Liver (tissue), 8 donors: ENCODE measurements at regions not wholly inside any gene's neighbourhood (a gene's known extent, or its start where the extent isn't known, plus 50 kb on each side); places are given as distances from the start of the nearest gene placed in this dataset.

ENCODE experiments used
- DNase-seq: peaks from one replicate; pipeline ENCODE4 v3.0.0-alpha.2; 2017; ENCODE audit warnings: low spot score
- H3K27ac ChIP-seq, 2 donors: one replicate each; pipeline ENCODE4 v1.7.0; 2013; ENCODE audit warnings: inconsistent platforms in 2 of 2, low read length in 2 of 2, control low read depth in 1 of 2, low read depth in 1 of 2, mild to moderate bottlenecking in 1 of 2
- H3K27me3 ChIP-seq, 4 donors: one replicate each; pipeline versions ENCODE4 v1.6.1 to v1.7.0; 2013; ENCODE audit warnings: low read length in 3 of 4, inconsistent platforms in 1 of 4, mild to moderate bottlenecking in 1 of 4, moderate library complexity in 1 of 4; ENCODE audit not compliant: control insufficient read depth in 4 of 4, insufficient read depth in 4 of 4
- H3K36me3 ChIP-seq, 4 donors: one replicate each; pipeline versions ENCODE4 v1.6.1 to v1.7.0; 2013; ENCODE audit warnings: low read length in 3 of 4, mild to moderate bottlenecking in 3 of 4, low read depth in 1 of 4, moderate library complexity in 1 of 4; ENCODE audit not compliant: control insufficient read depth in 4 of 4, insufficient read depth in 3 of 4
- H3K4me1 ChIP-seq, 4 donors: one replicate each; pipeline versions ENCODE4 v1.6.1 to v1.7.0; 2013; ENCODE audit warnings: low read length in 3 of 4, mild to moderate bottlenecking in 3 of 4, moderate library complexity in 1 of 4; ENCODE audit not compliant: control insufficient read depth in 4 of 4, insufficient read depth in 4 of 4
- H3K4me3 ChIP-seq, 3 donors: one replicate each; pipeline versions ENCODE4 v1.6.1 to v1.7.0; 2013; ENCODE audit warnings: low read length in 3 of 3, control low read depth in 1 of 3, low read depth in 1 of 3, mild to moderate bottlenecking in 1 of 3
- H3K9ac ChIP-seq, 2 donors: one replicate each; pipeline ENCODE4 v1.7.0; 2013; ENCODE audit warnings: low read length in 2 of 2, mild to moderate bottlenecking in 2 of 2, moderate library complexity in 2 of 2, control low read depth in 1 of 2, low read depth in 1 of 2
- H3K9me3 ChIP-seq, 4 donors: one replicate each; pipeline versions ENCODE4 v1.6.1 to v1.7.0; 2013; ENCODE audit warnings: low read length in 3 of 4; ENCODE audit not compliant: control insufficient read depth in 4 of 4
- ATF3 ChIP-seq: IDR thresholded peaks from 2 replicates; pipeline ENCODE4 v1.6.1; 2016; ENCODE audit warnings: antibody characterized with exemption
- CTCF ChIP-seq: fragments of 150-350 bp; IDR thresholded peaks from 2 replicates; pipeline ENCODE4 v1.5.1; 2017; ENCODE audit warnings: improper control_type of control experiment, low read depth, low read length; ENCODE audit not compliant: missing input control
- EGR1 ChIP-seq, 2 donors: IDR thresholded peaks; 2 replicates each; pipeline ENCODE4 v1.6.1; 2016 to 2018; ENCODE audit warnings: antibody characterized with exemption in 2 of 2, low read depth in 2 of 2
- FOXA1 ChIP-seq: IDR thresholded peaks from 2 replicates; pipeline ENCODE4 v1.6.1; 2016; ENCODE audit warnings: antibody characterized with exemption
- FOXA2 ChIP-seq: IDR thresholded peaks from 2 replicates; pipeline ENCODE4 v1.6.1; 2016; ENCODE audit warnings: antibody characterized with exemption
- GABPA ChIP-seq, 2 donors: IDR thresholded peaks in 1 of 2; conservative IDR thresholded peaks in 1 of 2; 2 replicates each; pipeline ENCODE4 v1.6.1; 2016; ENCODE audit warnings: antibody characterized with exemption in 2 of 2, mild to moderate bottlenecking in 1 of 2, moderate library complexity in 1 of 2
- HNF4A ChIP-seq, 2 donors: conservative IDR thresholded peaks; 2 replicates each; pipeline ENCODE4 v1.6.1; 2016; ENCODE audit warnings: antibody characterized with exemption in 2 of 2, mild to moderate bottlenecking in 2 of 2
- HNF4G ChIP-seq: IDR thresholded peaks from 2 replicates; pipeline ENCODE4 v1.6.1; 2016; ENCODE audit warnings: antibody characterized with exemption
- JUND ChIP-seq, 2 donors: IDR thresholded peaks; 2 replicates each; pipeline ENCODE4 v1.6.1; 2016; ENCODE audit warnings: antibody characterized with exemption in 2 of 2
- MAX ChIP-seq: IDR thresholded peaks from 2 replicates; pipeline ENCODE4 v1.6.1; 2016; ENCODE audit warnings: antibody characterized with exemption
- NR2F2 ChIP-seq: IDR thresholded peaks from 2 replicates; pipeline ENCODE4 v1.6.1; 2016; ENCODE audit warnings: antibody characterized with exemption
- RAD21 ChIP-seq, 2 donors: IDR thresholded peaks; 2 replicates each; pipeline ENCODE4 v1.6.1; 2016; ENCODE audit warnings: antibody characterized with exemption in 2 of 2, mild to moderate bottlenecking in 2 of 2
- REST ChIP-seq: IDR thresholded peaks from 2 replicates; pipeline ENCODE4 v1.6.1; 2016; ENCODE audit warnings: antibody characterized with exemption, mild to moderate bottlenecking
- RXRA ChIP-seq, 2 donors: IDR thresholded peaks; 2 replicates each; pipeline ENCODE4 v1.6.1; 2017 to 2018; ENCODE audit warnings: antibody characterized with exemption in 2 of 2, mild to moderate bottlenecking in 1 of 2
- SP1 ChIP-seq: IDR thresholded peaks from 2 replicates; pipeline ENCODE4 v1.6.1; 2018; ENCODE audit warnings: antibody characterized with exemption, mild to moderate bottlenecking
- TAF1 ChIP-seq: conservative IDR thresholded peaks from 2 replicates; pipeline ENCODE4 v1.6.1; 2016; ENCODE audit warnings: antibody characterized with exemption, mild to moderate bottlenecking
- YY1 ChIP-seq: IDR thresholded peaks from 2 replicates; pipeline ENCODE4 v1.6.1; 2016; ENCODE audit warnings: antibody characterized with exemption, mild to moderate bottlenecking
- ZBTB33 ChIP-seq: IDR thresholded peaks from 2 replicates; pipeline ENCODE4 v1.6.1; 2016; ENCODE audit warnings: antibody characterized with exemption
- WGBS: extraction: QIAGEN DNeasy Blood & Tissue Kit; methylation state at CpG from one replicate; pipeline ENCODE4 v1.1.7; 2013; 5-methylcytosine and 5-hydroxymethylcytosine counted together
- donor health status: healthy.
- donor health status: healthy.
- donor health status: healthy.
- donor health status: healthy.
- donor health status: healthy.

GRCh38 chr1:219419065-219419464, 193.8 kb downstream of the ZC3H11B start:
- H3K9ac ChIP-seq, result no peak overlapping the region
- H3K27me3 ChIP-seq, result no peaks in the 10 kb centered on the region
- H3K27ac ChIP-seq, result no peak overlapping the region
- H3K36me3 ChIP-seq, result no peaks in the 10 kb centered on the region
- DNase-seq, result no peak
- H3K4me1 ChIP-seq, result peaks cover 2 to 13% (median 8%) of the 10 kb centered on the region in 4 donors
- TF ChIP-seq FOXA2 (no peak), NR2F2 (no peak), MAX (no peak)
- H3K9me3 ChIP-seq, result no peaks in the 10 kb centered on the region
- 94% methylated on average over 1 of the region's 1 CpG for WGBS
- no peak overlapping the region for H3K4me3 ChIP-seq

GRCh38 chr1:219417610-219418009, 195.3 kb downstream of the ZC3H11B start:
- 97% methylated on average over 3 of the region's 3 CpGs for WGBS

More at GRCh38 chr1:219417610-219418009, 195.3 kb downstream of the ZC3H11B start:
- Histone ChIP-seq H3K9ac (no peak overlapping the region), H3K36me3 (no peaks in the 10 kb centered on the region), H3K27me3 (no peaks in the 10 kb centered on the region), H3K4me3 (no peak overlapping the region), H3K9me3 (no peaks in the 10 kb centered on the region), H3K4me1 (peaks cover 2 to 13% (median 8%) of the 10 kb centered on the region in 4 donors), H3K27ac (no peak overlapping the region)
- TF ChIP-seq RXRA (IDR thresholded peaks at IDR 0.05) (no peak), HNF4G (no peak), NR2F2 (no peak), TAF1 (no peak), HNF4A (conservative IDR thresholded peaks at IDR 0.05) (no peak), MAX (no peak), EGR1 (IDR thresholded peaks at IDR 0.05; ENCODE audit: low read depth in 2 of 2) (no peak), JUND (IDR thresholded peaks at IDR 0.05) (no peak), GABPA (IDR thresholded peaks at IDR 0.05 in 1 of 2, conservative IDR thresholded peaks at IDR 0.05 in 1 of 2) (no peak), ZBTB33 (no peak), FOXA2 (no peak), CTCF (no peak), RAD21 (IDR thresholded peaks at IDR 0.05) (no peak), FOXA1 (no peak), SP1 (no peak), YY1 (no peak), ATF3 (no peak), REST (no peak)
- DNase-seq, result no peak
